GM10847 (cell line): ENCODE measurements at regions not wholly inside any gene's neighbourhood (a gene's known extent, or its start where the extent isn't known, plus 50 kb on each side); places are given as distances from the start of the nearest gene placed in this dataset.

Experiments
- POLR2A ChIP-seq: IDR thresholded peaks from 2 replicates; pipeline ENCODE4 v1.6.1; 2011; ENCODE audit not compliant: insufficient read length; ENCODE audit errors: extremely low read depth

GRCh38 chr12:14187966-14188365, 177.5 kb upstream of the ATF7IP start:
- no peak for TF ChIP-seq POLR2A

DNA sequence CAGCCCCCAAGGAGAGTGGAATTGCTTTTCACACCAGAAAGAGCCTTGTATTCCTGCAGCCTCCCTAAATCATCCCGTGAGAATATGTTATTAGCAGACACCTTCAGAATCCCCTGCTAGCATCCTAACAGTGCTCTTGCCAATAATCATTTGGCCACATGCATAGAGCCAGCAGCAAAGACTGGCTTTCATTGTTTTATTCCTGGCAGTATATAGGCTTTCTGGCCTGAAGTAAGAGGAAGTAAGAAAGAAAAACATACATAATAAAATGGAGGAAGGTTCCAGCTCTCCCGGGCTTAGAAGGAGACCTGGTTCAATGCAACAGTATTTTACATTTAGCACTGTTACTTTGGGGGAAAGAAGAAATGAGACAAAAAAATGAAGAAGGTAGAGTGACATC, 176.7 kb upstream of the ATF7IP start:
- no peak for TF ChIP-seq POLR2A

DNA sequence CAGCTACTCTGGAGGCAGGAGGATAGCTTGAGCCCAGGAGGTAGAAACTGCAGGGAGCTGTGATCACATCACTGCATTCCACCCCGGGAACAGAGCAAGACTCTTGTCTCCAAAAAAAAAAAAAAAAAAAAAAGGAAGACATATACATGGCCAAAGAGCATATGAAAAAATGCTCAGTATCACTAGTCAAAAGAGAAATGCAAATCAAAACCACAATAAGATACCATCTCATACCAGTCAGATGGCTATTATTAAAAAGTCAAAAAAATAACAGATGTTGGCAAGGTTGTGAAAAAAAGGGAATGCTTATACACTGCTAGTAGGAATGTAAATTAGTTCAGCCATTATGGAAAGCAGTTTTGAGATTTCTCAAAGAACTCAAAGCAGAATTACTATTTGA, 174.8 kb upstream of the ATF7IP start:
- TF ChIP-seq POLR2A, result no peak

DNA sequence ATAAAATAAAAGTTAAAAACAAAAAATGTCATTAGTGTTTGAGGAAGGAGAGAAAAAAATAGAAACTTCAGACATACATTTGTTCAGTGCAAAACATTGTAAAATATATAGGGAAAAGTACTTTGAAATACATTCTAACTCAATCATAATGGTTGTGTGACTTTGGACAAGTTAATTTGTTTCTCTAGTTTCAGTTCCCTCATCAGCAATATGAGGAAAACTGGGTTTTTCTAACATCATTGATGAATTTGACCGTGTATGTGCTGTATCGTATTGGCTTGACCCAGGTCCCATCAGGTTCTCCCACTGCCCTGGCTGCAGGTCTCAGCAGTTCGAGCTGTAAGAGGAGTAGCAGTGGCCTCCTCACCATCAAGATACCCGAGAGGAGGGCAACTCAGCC, 173.9 kb upstream of the ATF7IP start:
- TF ChIP-seq POLR2A, result no peak

DNA sequence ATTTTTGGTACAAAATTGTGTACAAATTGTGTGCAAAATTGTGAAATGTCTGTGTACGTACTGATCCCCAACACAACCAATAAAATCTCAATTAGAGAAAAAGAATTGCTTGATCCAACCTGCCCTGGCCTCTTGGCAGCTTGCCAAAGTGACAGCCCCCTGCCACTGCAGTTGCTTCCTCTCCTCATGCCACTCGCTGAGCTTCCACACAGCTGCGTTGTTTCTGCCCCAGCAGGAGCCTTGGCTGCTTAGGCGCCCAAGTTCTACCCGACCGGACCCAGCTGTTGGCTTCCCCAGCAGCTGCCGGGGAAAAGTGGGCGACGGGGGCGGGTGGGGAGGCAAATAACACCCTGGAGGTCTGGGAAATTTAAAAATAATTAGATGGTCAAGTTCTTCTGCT, 171.8 kb upstream of the ATF7IP start:
- no peak for TF ChIP-seq POLR2A

GRCh38 chr12:14194572-14194971, 170.9 kb upstream of the ATF7IP start:
- no peak for TF ChIP-seq POLR2A

- TF ChIP-seq POLR2A, result no peak
Observed at GRCh38 chr12:14199455-14200198, 165.9 kb upstream of the ATF7IP start.

- no peak for TF ChIP-seq POLR2A
Observed at GRCh38 chr12:14200598-14200997, 164.9 kb upstream of the ATF7IP start.

DNA sequence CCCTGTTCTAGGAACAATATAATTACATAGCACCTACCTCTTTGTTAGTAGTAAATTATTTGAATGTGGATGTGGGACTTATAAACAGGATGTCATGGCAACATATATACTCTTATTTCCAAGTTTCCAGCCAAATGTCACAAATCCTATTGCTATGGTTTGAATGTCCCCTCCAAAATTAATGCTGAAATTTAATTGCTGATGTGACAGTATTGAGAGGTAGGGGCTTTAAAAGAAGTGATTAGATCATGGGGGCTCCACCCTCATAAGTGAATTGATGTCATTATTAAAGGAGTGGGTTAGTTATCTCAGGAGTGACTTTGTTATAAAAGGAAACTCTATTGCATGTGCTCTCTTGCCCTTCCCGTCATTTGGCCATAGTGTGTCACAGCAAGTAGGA, 164.2 kb upstream of the ATF7IP start:
- TF ChIP-seq POLR2A, result no peak

DNA sequence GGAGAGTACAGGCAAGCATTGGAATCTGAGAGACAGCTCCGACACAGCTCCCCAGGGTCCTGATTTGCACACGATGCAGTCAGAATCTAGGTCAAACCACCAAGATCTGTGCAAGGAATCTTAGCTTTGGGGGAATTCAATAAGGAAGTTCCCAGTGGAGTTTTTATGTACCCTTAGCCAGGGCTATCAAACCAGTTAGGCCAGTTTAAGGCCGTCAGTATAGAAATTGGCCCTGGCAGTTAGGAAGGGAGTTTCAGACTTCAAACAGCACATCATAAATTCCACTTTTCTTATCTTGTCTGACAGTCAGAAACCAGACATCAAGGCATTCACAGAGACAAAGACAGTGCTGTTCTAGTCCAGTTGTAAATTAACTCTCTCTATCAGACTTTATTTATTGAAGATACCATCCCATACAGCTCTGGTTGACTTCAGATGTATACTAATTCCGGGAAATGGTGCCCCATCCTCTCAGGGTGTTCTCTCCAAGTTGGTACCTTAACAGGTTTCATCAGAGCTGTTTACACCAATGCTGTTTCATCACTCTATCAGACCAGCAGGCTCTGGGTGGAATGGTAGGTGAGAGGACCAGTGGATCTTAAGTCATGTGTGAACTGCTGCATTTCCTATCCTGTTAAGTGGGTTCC, 157.5 kb upstream of the ATF7IP start:
- TF ChIP-seq POLR2A, result no peak

DNA sequence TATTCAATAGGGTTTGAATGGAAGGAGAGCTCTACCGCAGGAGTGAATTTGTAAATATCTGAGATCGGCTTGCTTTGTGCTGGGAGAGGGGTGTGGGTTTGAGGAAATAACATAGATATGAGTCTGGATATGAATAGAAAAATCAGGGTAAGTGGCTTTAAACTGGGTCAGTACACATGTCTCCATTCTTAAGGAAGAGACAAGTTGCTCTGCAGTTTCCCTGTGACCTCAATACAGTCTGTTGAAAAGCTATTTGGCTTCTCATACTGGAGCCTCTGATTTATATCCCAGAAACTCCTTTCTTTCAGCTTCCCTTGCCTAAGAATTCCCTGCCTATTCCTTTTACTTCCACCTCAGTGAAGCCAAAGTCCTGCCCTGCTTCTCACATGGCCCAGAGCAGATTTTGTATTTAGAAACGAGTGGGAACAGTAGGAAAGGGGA, 153.5 kb upstream of the ATF7IP start:
- TF ChIP-seq POLR2A, result no peak

DNA sequence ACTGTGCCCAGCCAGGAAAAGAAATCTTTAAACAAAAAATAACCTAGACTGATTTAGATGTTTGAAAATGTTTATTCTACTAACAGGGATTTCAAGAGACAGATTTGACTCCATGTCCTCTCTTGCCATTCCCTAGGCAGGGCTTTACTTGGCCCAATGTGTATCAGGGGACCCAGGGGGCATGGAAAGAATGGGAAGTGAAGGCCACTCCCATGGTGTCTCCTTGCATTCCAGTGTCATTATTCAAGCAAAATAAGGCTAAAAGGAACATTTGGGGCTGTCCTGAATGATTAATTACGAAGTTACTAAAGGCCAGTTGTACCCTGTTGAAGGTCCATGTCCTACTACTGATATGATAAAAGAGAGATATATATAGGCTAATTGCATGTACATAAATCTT, 151.9 kb upstream of the ATF7IP start:
- no peak for TF ChIP-seq POLR2A

DNA sequence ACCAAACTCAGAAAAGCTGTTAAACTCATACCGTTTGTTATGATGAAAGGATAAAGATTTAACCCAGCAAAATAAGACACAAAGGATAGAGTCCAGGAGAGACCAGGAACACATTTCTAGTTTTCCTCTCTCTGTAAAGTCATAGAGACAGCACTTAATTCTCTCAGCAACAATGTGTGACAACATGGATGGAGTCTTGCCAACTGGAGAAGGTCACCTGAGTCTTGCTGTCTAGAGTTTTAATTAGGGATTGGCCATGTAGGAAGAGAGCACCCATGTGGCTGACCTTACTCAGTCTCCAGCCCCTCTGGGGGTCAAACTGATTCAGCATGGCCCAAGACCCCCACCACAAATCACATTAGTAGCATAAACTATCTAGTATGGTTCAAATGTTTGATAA, 151.0 kb upstream of the ATF7IP start:
- TF ChIP-seq POLR2A, result no peak

DNA sequence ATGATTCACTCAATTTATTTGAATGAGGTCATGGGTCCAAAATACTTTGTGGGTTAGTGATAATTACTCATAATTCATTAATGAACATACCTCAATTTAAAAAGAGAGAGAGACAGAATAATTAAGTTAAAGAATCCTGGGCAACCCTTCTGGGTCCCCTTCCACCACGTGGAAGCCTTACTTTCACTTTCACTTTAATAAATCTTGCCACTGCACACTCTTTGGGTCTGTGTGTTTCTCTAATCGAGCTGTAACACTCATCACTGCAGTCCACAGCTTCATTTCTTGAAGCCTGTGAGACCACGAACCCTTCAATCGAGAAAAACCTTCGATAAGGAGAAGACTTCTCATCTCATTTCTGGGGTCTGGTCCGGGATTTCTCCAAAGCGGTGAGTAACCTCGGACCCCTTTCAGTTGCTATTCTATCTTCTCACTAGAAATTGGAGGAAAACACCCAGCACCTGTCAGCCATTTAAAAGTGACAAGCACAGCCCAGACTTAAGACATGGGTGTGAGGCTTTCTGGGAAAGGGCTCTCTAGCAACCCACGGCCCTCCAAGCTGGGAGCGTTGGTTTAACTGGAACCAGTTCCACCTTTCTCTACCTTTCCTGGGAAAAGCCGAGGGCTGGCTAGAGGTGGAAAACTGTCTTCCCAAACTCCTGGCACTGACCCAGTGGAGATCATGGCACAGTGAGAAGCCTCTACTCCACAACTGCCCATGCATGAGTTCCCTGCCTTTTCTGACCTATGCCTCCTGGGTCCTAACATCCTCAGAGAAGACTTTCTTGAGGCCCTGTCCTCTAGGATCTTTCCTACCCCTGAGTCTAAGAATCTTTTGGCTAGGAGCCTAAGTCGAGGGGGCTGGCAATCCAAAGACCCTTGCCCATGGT, 148.8 kb upstream of the ATF7IP start:
- no peak for TF ChIP-seq POLR2A

DNA sequence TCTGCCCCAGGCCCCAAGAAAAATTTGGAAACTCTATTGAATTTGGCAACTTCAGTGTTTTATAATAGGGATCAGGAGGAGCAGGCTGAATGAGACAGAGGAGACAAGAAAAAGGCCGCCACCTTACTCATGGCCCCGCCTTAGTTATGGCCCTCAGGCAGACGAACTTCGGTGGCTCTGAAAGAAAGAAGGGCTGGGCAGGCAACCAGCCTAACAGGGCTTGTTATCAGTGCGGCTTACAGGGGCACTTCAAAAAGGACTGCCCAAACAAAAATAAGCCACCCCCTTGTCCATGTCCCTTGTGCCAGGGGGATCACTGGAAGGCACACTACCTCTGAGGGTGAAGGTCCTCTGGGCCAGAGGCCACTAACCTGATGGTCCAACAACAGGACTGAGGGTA, 146.3 kb upstream of the ATF7IP start:
- no peak for TF ChIP-seq POLR2A

DNA sequence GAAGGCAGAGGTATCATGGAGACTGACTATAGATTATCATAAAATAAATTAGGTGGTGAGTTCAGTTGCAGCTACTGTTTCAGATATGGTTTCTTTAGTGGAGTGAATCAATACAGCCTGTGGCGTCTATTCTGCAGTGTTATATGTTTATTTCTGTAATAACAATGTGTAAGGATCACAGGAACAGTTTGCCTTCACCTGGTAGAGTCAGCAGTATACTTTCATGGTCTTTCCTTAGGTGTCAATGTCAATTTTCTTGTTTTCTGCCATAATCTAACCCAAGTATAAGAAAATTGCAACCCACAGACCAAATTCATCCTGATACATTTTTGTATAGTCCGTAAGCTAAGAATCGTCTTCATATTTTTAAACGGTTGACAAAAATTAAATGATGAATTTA, 140.4 kb upstream of the ATF7IP start:
- TF ChIP-seq POLR2A, result no peak
